Omental fat pad (tissue), 3 donors: ENCODE measurements at regions not wholly inside any gene's neighbourhood (a gene's known extent, or its start where the extent isn't known, plus 50 kb on each side); places are given as distances from the start of the nearest gene placed in this dataset.

Experiments
- ATAC-seq: fragments of 150-250 bp; one replicate; pipeline ENCODE4 v1.9.1; 2016; ENCODE audit warnings: mild to moderate bottlenecking, moderate library complexity; ENCODE audit not compliant: low FRiP score
- DNase-seq: peaks from one replicate; pipeline ENCODE4 v3.0.0-alpha.2; 2019; ENCODE audit warnings: low spot score
- CTCF ChIP-seq, 3 donors: fragments of 450-650 bp; IDR thresholded peaks; one replicate each; pipeline ENCODE4 v1.5.1; 2016 to 2017; ENCODE audit warnings: antibody characterized with exemption in 3 of 3, mild to moderate bottlenecking in 3 of 3, moderate library complexity in 2 of 3

DNA sequence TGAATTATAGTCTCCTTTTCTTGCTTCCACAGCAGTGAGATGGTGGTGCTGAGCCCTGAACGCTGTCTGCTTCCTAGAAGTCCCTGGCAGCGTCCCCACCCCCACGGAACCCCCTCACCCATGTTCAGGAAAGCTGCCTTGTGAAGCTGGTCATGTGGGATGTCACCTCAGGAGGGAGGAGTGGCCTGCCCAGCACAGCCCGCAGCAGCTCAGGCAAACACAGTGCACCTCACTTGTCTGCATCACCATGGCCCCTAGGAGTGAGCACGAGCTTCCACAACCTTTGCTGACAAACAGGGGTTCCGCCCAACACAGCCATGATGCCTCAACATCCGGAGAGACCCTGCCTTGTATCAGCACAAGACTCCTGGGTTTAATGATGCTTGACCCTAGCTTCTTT, 508.9 kb downstream of the RPS24 start:
- DNase-seq: no peak
- no peak for ATAC-seq
- TF ChIP-seq CTCF (IDR thresholded peaks at IDR 0.05): no peak

DNA sequence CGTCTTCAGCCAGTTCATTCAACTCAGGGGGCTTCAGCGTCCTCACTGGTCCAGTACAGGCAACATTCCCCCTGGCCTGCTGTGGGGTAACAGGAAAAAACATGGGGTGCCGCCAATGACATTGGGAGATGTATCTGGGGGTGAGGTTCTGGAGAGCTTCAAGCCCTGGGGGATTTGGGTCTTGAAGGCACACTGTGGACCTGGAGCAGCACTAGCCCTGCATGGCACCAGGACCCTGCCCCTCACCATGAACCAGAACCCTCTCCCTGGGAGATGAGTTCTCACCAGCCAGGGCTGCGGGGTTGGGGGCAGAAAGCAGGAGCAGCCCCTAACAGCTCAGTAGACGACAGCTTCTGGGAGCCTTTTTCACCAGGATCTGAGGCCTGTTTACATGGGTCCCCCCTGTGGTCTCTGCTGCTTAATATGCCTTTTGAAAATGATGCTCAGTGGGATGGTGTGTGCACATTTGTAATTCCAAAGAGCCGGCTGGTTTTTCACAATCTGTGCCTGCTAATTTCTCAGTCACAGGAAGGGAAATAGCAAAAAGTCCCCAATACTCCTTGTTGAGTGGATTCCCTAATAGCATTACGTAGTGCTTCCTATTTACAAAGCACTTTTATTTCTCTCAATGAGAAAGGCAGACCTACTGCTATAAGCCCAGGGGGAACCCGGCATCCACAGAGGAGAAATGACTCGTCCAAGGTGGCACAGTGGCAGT, 509.5 kb downstream of the RPS24 start:
- DNase-seq (no peak), ATAC-seq (no peak)
- TF ChIP-seq CTCF (IDR thresholded peaks at IDR 0.05): no peak

GRCh38 chr10:78543749-78544362, 510.2 kb downstream of the RPS24 start:
- DNase-seq (peak; percentile 37), ATAC-seq (peak; percentile 94)
- TF ChIP-seq CTCF (IDR thresholded peaks at IDR 0.05): no peak

- no peak for ATAC-seq
- TF ChIP-seq CTCF (IDR thresholded peaks at IDR 0.05): no peak
- DNase-seq: no peak
Measured at GRCh38 chr10:78544423-78545090, 510.9 kb downstream of the RPS24 start.

- ATAC-seq: no peak
- TF ChIP-seq CTCF (IDR thresholded peaks at IDR 0.05): no peak
Measured at GRCh38 chr10:78545756-78546155, 512.1 kb downstream of the RPS24 start.

DNA sequence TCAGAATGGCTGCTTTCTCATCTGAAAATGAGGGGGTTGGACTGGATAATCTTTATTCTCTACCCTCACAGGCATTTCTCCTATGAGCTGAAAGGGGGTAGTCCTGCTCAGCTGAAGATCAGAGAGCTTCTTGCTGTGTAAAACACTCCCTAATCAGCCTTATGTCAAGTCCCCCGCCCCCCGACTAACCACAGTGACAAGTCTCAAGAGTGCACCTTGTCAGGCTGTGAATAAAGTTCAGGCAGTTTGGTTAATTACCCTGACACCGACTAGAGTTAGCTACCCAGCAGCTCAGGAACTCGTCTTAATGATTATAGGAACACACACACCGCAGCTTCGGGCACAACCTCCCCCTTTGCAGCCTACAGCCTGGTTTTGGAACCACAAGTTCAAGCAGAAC, 513.7 kb downstream of the RPS24 start:
- ATAC-seq: no peak
- DNase-seq: no peak
- no peak for TF ChIP-seq CTCF (IDR thresholded peaks at IDR 0.05)

More at GRCh38 chr10:78545756-78546155, 512.1 kb downstream of the RPS24 start:
- DNase-seq: no peak
